HG03097 (cell line): ENCODE measurements at regions not wholly inside any gene's neighbourhood (a gene's known extent, or its start where the extent isn't known, plus 50 kb on each side); places are given as distances from the start of the nearest gene placed in this dataset.

Experiments used
- ATAC-seq: cut with Tn5 transposase; IDR thresholded peaks from one replicate; pipeline ENCODE4 v1.9.1; 2021; ENCODE audit not compliant: unreplicated experiment, low FRiP score

DNA sequence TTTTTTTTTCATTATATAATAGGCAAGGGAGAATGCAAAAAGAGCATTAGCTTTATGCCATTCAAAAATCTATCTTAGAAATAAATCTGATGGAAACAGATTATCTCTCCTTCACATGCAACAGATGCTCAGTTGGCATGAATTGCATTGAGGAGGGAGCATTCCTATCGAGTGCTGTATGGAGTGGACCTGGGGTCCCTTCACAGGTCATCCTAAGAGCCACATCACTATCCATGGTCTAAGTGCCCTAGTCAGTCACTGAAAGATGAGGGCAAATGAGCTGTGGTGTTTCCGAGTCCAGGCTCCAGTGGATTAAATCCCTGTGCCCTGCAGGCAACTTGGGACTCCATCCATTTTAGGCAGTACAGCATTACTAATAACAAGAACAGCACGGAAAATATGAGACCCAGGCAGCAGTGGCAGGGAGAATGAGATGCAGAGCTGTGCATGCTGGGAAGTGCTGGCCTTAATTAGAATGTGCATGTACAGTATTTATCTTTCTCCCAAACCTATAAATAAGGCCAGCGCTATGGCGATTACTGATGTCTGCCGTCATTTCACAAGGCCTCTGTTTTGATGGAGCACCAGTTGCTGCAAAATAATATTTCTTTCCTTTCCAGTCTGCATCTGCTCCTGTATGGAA is 512.3 kb upstream of the PLXNA2 start:
- ATAC-seq = no peak

- ATAC-seq = no peak
Observed at GRCh38 chr1:208757846-208758245, 513.7 kb upstream of the PLXNA2 start.

DNA sequence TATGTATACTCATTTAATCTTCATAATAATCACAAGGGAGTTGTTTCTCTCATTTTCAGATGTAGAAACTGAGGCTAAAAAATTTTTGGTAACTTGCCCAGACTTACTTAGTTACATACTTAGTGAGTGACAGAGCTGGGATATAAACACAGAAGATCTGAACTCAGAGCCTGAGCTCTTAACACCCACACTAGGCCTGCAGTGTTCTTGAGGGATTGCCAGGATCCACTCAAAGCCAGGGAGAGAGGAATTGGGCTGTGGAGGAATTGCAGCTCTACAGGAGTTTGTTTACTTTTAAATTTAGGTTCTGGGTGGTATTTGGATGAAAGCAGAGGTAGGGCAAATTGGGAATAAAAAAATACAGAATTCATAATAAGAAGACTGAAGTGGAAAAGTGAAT is 515.1 kb upstream of the PLXNA2 start:
- ATAC-seq = no peak

- ATAC-seq = no peak
Observed at GRCh38 chr1:208763971-208764370, 519.8 kb upstream of the PLXNA2 start.

GRCh38 chr1:208766832-208767231 is 522.6 kb upstream of the PLXNA2 start:
- no peak for ATAC-seq

GRCh38 chr1:208767816-208768215 is 523.6 kb upstream of the PLXNA2 start:
- ATAC-seq = no peak

GRCh38 chr1:208772891-208773290 is 528.7 kb upstream of the PLXNA2 start:
- no peak for ATAC-seq

- ATAC-seq = no peak
Observed at GRCh38 chr1:208775841-208776240, 531.7 kb upstream of the PLXNA2 start.

DNA sequence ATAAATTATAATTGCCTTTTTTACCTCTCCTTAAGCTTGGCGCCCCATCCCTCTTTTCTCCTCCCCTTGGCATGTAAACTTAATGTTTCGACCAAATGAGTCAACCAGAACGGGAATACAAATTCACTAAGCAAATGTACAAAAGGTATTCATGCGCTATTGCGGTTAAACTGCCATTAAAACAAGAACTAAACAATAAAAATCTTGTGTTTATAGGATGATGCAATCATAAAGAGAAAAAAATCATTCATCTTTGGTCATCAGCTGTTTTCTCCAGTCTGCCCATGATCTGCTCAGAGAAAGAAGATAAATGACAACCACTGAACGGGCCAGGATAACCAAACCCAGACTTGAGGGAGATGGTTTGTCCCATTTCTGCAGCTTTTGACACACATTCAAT is 534.2 kb upstream of the PLXNA2 start:
- ATAC-seq = no peak

DNA sequence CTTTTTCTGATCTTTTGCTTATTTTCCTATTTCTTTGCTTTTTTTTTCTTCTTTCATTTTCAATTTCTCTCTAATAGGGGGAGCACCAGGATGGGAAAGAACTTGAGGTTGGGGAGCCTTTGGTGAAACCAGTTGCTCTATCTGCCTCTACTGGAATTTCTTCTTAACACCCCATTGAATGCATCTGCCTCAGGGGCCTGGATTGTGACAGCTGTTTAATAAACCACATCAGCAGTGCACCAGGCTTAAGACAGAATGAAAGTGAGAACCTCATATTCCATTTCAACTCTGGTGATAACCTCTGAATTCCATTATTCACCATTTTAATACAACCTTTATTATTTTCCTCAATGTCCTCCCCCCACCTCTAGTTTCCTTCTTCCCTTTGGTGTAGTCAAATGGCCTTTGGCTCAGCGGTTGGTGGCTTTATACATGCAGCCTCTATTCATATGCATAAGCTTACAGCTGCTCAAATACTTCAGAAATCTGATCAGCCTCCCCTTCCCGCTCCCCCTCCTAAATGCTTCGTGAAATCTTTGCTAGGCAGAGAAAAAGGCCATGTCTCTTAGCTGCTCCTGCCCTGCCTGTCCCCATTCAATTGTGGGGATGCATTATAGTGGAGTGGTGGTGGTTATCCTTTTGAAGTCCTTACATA is 537.3 kb upstream of the PLXNA2 start:
- ATAC-seq = no peak

GRCh38 chr1:208782186-208782585 is 538.0 kb upstream of the PLXNA2 start:
- no peak for ATAC-seq

DNA sequence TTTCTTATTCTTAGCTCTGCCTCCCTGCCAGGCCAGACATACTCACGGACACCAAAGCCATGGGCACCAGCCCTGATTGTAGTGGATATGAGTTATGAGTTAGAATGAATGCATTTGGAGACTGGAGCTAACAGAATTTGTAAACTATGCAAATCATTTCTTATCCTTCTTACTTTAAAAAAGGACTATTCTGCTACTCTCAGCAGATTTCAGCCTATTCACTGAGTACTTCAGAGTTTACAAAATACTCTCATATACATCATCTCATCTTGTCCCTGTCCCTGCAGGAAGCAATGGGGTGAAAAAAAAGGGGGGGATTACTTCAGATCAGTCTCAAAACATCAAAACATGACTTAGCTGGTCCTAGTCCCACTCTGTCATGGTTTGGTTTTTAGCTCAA is 541.4 kb upstream of the PLXNA2 start:
- no peak for ATAC-seq

DNA sequence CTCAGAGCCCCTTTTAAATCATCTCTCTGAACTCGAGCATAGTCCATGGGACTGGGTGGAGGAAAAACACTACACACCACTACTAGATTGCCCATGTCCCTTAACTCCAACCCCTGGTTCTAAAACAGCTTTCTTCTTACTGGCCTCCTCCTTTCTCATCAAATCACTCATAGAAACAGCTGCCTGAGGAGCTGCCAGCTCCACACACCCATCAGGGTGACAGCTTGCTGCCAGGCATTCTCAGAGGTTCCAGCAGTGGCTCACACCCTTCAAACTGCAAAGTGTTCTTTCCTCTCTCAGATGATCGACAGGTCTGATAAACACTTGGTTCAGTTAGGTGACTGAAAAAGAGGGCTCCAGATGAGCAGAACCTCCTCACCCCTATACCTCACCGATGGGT is 543.0 kb upstream of the PLXNA2 start:
- no peak for ATAC-seq

DNA sequence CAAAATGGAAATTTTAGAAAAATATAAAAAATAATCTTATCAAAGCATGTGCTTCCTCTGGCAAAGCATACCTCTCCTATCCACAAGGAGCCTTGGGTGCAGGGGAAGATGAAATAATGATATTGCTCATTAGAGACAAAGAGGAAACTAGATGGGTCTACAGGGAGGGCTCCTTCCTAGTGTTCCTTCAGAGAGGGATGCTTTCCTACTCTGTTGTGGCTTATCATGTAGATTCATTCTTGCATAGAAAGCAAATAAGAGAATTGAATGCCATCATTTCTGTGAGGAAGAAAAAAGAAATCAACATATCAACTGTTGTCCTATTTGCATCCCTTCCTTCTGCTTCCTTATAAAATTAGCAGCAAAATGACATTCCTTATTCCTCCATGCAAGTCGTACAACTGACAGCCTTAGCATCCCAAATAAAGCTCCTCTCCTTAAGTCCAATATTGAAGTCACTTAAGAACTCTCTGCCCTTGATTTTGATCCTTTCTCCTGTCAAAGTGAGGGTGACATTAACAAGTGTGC is 543.9 kb upstream of the PLXNA2 start:
- ATAC-seq = no peak

- no peak for ATAC-seq
Observed at GRCh38 chr1:208791456-208791855, 547.3 kb upstream of the PLXNA2 start.

GRCh38 chr1:208793861-208794345 is 549.7 kb upstream of the PLXNA2 start:
- ATAC-seq = no peak

DNA sequence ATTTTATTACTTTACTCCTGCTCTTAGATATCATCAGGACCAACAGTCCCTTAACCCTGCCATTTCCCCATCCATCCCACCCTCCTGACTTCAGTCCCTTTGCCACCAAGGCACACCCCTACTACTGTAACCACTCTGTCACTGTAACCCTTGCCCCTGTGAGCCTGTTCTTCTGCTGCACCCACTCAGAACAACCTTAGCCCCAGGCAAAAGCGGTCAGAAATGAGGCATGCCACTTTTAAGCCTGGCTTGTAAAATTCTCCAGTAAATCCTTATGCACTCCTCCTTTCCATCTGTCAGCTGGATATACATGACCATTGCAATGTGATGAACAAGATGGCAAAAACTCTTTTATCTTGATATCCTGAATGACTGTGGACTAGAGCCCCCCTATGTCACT is 555.0 kb upstream of the PLXNA2 start:
- no peak for ATAC-seq

DNA sequence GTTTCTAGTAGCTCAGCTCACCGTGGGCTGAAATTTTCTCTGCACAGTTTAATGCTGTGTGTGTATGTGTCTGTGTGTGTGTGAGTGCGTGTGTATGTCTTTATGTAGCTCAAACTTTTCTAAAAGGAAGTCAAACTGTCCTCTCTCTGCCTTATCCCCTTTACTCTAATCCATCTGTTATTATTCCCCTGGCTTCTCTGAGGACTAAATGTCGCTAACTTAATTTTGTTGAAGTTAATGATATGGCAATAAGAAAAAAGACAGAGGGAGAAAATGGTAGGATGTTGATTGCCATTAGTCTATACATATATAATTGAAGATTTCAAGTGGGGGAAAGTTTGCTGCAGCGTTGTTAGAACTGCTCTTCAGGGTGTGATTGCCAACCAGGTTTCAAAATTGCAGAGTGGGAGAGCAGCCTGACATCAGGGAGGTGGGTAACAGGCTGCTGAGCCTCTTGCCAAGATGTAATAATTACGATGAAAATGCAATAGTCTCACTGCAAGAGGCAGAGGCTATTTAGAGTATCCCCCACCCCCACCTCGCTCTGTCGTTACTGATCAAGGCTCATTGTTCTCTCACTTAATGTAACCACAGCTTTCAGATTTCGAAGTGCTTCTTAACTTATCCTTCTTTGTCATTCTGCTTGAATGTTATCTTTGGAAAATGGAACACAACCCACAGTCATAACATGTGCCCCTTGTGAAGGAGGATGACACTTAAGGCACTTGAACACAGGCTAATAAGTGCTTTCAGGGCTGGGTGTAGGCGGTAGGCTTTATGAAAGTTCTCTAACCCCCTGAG is 559.0 kb upstream of the PLXNA2 start:
- ATAC-seq = no peak

DNA sequence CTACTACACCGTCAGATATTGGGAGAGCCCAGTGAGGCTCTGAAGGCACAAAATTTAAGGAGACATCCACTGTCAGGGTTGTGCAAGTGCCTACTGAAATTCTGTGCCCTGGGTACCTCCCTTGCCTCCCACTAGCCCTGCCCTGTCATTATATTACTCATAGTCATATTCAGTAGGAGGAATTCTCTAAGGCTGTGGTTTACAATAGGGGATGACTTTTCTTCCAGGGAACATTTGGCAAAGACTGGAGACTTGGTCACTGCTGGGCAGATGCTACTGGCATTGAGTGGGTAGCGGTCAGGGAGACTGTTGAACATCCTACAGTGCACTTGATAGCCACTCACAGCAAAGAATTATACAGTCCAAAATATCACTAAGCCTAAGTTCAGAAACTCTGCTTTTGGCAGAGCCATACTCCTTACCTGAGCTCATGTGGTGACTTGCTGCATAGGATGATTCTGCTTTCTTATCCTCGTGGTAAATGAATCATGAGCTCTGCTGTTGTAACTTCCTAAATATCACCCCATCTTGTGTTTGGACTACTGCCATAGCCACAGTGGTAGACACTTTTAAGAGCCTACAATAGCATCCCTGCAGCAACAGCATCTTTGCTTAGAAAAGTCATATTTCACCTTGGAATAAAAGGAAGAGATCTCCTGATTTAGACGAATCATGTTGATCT is 563.4 kb upstream of the PLXNA2 start:
- ATAC-seq = no peak

- ATAC-seq = no peak
Observed at GRCh38 chr1:208808301-208808700, 564.1 kb upstream of the PLXNA2 start.

GRCh38 chr1:208809876-208810275 is 565.7 kb upstream of the PLXNA2 start:
- no peak for ATAC-seq
